Spleen (tissue), 7 donors: ENCODE measurements at regions not wholly inside any gene's neighbourhood (a gene's known extent, or its start where the extent isn't known, plus 50 kb on each side); places are given as distances from the start of the nearest gene placed in this dataset.

Source experiments
- CTCF ChIP-seq, 11 experiments: fragments of 200-600 bp in 7 of 11; fragments of 450-650 bp in 4 of 11; sonication (generic) in 4 of 11; IDR thresholded peaks in 8 of 11; conservative IDR thresholded peaks in 3 of 11; 1 replicate in 7 of 11; 2 replicates in 4 of 11; pipeline versions ENCODE4 v1.4.0 to v1.8.0; 2016 to 2021; ENCODE audit warnings: antibody characterized with exemption in 11 of 11, inconsistent platforms in 4 of 11, mild to moderate bottlenecking in 1 of 11
- POLR2A ChIP-seq, 3 donors: fragments of 450-650 bp; IDR thresholded peaks; one replicate each; pipeline ENCODE4 v1.5.1; 2017; ENCODE audit warnings: antibody characterized with exemption in 3 of 3, mild to moderate bottlenecking in 1 of 3
- POLR2AphosphoS5 ChIP-seq, 3 donors: sonication (generic); formaldehyde crosslinking; IDR thresholded peaks; one replicate each; pipeline ENCODE4 v1.5.1; 2017; ENCODE audit warnings: antibody characterized with exemption in 3 of 3
- donor health status: DM: no; HTN: no; CAD: no; lungs with moderate emphysema.
- donor health status: DM: no; HTN: no; CAD: no.
- donor health status: DM: no; HTN: no; CAD: no.

GRCh38 chr12:61422786-61423185 lies 837.4 kb upstream of the USP15 start:
- no peak for TF ChIP-seq POLR2AphosphoS5 (IDR thresholded peaks at IDR 0.05)
- TF ChIP-seq CTCF (IDR thresholded peaks at IDR 0.05 in 8 of 11, conservative IDR thresholded peaks at IDR 0.05 in 3 of 11): no peak
- no peak for TF ChIP-seq POLR2A (IDR thresholded peaks at IDR 0.05)
